ENCODE measurements at regions not wholly inside any gene's neighbourhood (a gene's known extent, or its start where the extent isn't known, plus 50 kb on each side); places are given as distances from the start of the nearest gene placed in this dataset.

GRCh38 chr4:13103382-13104015 is 380.6 kb downstream of the RAB28 start:
- no peak for TF ChIP-seq CTCF (IDR thresholded peaks at IDR 0.05 in 4 of 5, conservative IDR thresholded peaks at IDR 0.05 in 1 of 5)
- no peak for TF ChIP-seq POLR2A (IDR thresholded peaks at IDR 0.05)
- H3K4me1 ChIP-seq, result no peaks in the 10 kb centered on the region
- no peak overlapping the region for H3K4me3 ChIP-seq
- H3K27me3 ChIP-seq, result no peaks in the 10 kb centered on the region
- intact Hi-C loops (cut with DNase I; ENCODE audit: low total_unique reads), result no loop called here
- no peaks in the 10 kb centered on the region for H3K36me3 ChIP-seq
- DNase-seq, result no peak
- no peak for ATAC-seq
- in situ Hi-C loops (cut with MboI; ENCODE audit: low sequenced_read_pairs in 4 of 4), result no loop called here
- H3K9me3 ChIP-seq, result no peaks in the 10 kb centered on the region
- no peak overlapping the region for H3K27ac ChIP-seq

- in situ Hi-C loops (cut with MboI; ENCODE audit: low sequenced_read_pairs in 4 of 4) (no loop called here), intact Hi-C loops (cut with DNase I; ENCODE audit: low total_unique reads) (no loop called here)
- DNase-seq (no peak), ATAC-seq (no peak)
- H3K36me3 ChIP-seq, result no peaks in the 10 kb centered on the region
- no peak overlapping the region for H3K4me3 ChIP-seq
- no peak for TF ChIP-seq CTCF (IDR thresholded peaks at IDR 0.05 in 4 of 5, conservative IDR thresholded peaks at IDR 0.05 in 1 of 5)
- no peak for TF ChIP-seq POLR2A (IDR thresholded peaks at IDR 0.05)
- no peaks in the 10 kb centered on the region for H3K9me3 ChIP-seq
- H3K4me1 ChIP-seq, result no peaks in the 10 kb centered on the region
- no peak overlapping the region for H3K27ac ChIP-seq
- no peaks in the 10 kb centered on the region for H3K27me3 ChIP-seq
Measured at GRCh38 chr4:13102092-13102742, 381.9 kb downstream of the RAB28 start.

- H3K9me3 ChIP-seq, result no peaks in the 10 kb centered on the region
- H3K4me1 ChIP-seq, result no peaks in the 10 kb centered on the region
- DNase-seq (no peak), ATAC-seq (no peak)
- no peaks in the 10 kb centered on the region for H3K27me3 ChIP-seq
- in situ Hi-C loops (cut with MboI; ENCODE audit: low sequenced_read_pairs in 4 of 4), result no loop called here
- intact Hi-C loops (cut with DNase I; ENCODE audit: low total_unique reads), result no loop called here
- no peak overlapping the region for H3K4me3 ChIP-seq
- H3K27ac ChIP-seq, result no peak overlapping the region
- no peak for TF ChIP-seq POLR2A (IDR thresholded peaks at IDR 0.05)
- no peak for TF ChIP-seq CTCF (IDR thresholded peaks at IDR 0.05 in 4 of 5, conservative IDR thresholded peaks at IDR 0.05 in 1 of 5)
- H3K36me3 ChIP-seq, result no peaks in the 10 kb centered on the region
Measured at GRCh38 chr4:13097971-13098370, 386.2 kb downstream of the RAB28 start.

- H3K4me1 ChIP-seq, result no peaks in the 10 kb centered on the region
- no peak overlapping the region for H3K27ac ChIP-seq
- no peaks in the 10 kb centered on the region for H3K27me3 ChIP-seq
- TF ChIP-seq POLR2A (IDR thresholded peaks at IDR 0.05) (no peak), CTCF (IDR thresholded peaks at IDR 0.05 in 4 of 5, conservative IDR thresholded peaks at IDR 0.05 in 1 of 5) (no peak)
- in situ Hi-C loops (cut with MboI; ENCODE audit: low sequenced_read_pairs in 4 of 4) (no loop called here), intact Hi-C loops (cut with DNase I; ENCODE audit: low total_unique reads) (no loop called here)
- no peaks in the 10 kb centered on the region for H3K36me3 ChIP-seq
- no peak for ATAC-seq
- no peaks in the 10 kb centered on the region for H3K9me3 ChIP-seq
- H3K4me3 ChIP-seq, result no peak overlapping the region
- DNase-seq, result no peak
Measured at GRCh38 chr4:13095722-13096121, 388.4 kb downstream of the RAB28 start.
